ENCODE measurements at regions not wholly inside any gene's neighbourhood (a gene's known extent, or its start where the extent isn't known, plus 50 kb on each side); places are given as distances from the start of the nearest gene placed in this dataset.

DNA sequence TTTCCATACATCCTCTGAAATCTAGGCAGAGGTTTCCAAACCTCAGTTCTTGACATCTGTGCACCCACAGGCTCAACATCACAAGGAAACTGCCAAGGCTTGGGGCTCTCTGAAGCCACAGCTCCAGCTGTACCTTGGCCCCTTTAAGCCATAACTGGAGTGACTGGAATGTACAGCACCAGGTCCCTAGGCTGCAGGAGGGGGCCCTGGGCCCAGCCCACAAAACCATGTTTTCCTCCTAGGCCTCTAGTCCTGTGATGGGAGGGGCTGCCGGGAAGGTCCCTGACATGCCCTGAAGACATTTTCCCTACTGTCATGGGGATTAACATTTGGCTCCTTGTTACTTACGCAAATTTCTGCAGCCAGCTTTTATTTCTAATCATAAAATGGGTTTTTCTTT is 1093.0 kb upstream of the PCDH9 start:
- TF ChIP-seq, protein P1, sequence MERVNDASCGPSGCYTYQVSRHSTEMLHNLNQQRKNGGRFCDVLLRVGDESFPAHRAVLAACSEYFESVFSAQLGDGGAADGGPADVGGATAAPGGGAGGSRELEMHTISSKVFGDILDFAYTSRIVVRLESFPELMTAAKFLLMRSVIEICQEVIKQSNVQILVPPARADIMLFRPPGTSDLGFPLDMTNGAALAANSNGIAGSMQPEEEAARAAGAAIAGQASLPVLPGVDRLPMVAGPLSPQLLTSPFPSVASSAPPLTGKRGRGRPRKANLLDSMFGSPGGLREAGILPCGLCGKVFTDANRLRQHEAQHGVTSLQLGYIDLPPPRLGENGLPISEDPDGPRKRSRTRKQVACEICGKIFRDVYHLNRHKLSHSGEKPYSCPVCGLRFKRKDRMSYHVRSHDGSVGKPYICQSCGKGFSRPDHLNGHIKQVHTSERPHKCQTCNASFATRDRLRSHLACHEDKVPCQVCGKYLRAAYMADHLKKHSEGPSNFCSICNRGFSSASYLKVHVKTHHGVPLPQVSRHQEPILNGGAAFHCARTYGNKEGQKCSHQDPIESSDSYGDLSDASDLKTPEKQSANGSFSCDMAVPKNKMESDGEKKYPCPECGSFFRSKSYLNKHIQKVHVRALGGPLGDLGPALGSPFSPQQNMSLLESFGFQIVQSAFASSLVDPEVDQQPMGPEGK (CRISPR knock-in tag; IDR thresholded peaks at IDR 0.05; ENCODE audit: borderline replicate concordance), result no peak
- no peak for TF ChIP-seq ZFP3 (CRISPR knock-in tag; IDR thresholded peaks at IDR 0.05)
- TF ChIP-seq SNAI2 (CRISPR knock-in tag; IDR thresholded peaks at IDR 0.05), result no peak
